Epidermal melanocyte (primary cell): ENCODE measurements at regions not wholly inside any gene's neighbourhood (a gene's known extent, or its start where the extent isn't known, plus 50 kb on each side); places are given as distances from the start of the nearest gene placed in this dataset.
"Not testable (repeated sequence)": the region's sequence is repeated elsewhere in the genome, so short reads cannot be mapped to it uniquely, and the experiment has no call there.

Experiments
- DNase-seq: peaks from one replicate; pipeline ENCODE4 v3.0.0; 2011; ENCODE audit warnings: low spot score; ENCODE audit not compliant: insufficient read length

DNA sequence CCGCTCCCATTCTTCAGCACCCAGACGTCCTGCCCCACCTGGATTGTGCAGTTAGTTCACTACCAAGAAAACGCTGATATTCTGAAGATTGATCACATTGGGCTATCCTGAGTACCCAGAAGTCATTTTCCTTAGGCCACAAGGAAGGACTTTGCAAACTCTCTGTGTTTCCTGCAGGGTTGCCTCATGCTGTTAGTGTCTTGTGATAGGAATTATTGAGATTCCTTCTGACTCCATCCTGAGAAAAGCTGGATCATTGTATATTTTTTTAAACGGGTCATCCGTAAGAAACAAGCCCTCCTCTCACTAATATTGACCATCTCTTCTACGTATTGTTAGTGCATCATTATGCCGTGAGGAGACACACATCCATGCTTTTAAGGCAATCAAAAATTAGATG lies 96.0 kb upstream of the DAPK1 start:
- no peak for DNase-seq

DNA sequence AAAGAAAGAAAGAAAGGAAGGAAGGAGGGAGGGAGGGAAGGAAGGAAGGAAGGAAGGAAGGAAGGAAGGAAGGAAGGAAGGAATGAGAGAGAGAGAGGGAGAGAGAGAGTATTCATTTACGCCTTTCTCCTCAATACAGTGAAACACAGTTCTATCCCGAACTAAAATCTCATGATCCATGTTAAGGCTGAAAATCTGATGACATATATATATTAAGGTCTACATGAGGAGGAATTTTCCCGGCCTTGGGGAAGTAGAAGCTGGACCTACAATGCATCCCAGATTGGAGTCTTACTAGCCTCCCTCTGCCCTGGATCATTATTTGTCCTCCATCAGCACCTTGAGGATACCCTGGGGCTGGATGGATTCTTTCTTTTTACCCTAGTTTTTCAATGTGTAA lies 95.1 kb upstream of the DAPK1 start:
- no peak for DNase-seq

DNA sequence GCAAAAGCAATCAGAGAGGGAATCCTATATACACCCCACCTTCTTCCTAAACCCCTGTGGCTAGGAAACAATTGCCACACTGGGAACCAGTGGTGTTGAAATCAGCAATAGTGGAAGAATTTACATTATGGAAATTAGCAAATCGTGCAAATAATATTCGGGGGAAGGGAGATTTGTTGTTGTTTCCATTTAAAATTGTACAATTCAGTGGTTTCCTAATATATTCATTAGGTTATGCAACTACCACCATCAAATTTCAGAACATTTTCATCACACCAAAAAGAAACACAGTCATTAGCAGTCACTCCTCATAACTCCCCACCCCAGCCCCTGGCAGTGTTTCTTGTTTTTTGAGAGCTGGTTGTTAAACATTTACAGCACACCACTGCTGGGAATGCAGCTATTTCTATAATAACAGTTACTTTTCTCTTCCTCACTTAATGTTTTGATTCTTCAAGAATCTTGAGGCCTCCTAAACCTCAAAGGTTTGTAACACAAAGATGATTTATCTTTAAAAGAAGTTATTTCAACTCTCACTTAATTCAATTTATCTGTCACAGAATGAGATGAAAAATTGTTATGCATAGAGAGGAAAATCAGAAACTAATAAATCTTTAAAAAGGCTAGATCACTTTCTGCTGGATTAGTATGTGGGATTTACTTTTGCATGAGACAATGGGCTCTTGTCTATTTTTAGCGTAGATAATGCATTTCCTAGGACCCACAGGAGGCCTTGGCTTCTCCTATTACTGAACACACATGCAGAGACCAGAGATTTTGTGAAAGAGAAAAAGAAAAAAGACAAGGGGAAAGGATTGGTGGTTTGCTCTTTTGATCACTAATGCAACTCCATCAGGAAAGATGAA lies 91.8 kb upstream of the DAPK1 start:
- DNase-seq = no peak

DNA sequence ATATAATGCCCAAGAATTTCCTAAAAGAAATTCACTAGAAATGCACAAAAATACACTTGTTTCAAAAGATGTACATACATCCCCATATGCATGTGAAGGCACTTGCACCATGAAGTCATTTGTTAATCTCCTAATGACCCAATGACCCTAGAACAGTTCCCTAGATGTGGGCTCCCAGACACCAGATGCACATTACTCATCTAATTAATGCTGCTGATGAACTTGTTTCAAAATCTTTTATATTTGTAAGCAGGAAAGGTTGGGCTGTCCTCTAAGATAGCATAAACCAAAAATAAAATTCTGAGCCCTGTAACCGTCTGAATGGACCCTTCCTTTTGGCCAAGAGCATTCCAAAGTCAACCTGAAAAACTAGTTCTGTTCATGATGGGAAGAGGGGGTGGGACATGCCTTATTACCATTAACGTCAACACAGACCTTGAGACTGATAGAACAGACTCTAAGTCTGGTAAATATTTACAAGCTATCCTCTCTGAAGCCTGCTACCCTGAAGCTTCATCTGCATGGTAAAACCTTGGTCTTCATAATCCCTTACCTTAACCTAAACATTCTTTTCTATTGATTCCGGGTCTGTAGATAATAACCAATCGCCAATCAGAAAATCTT lies 91.0 kb upstream of the DAPK1 start:
- no peak for DNase-seq

DNA sequence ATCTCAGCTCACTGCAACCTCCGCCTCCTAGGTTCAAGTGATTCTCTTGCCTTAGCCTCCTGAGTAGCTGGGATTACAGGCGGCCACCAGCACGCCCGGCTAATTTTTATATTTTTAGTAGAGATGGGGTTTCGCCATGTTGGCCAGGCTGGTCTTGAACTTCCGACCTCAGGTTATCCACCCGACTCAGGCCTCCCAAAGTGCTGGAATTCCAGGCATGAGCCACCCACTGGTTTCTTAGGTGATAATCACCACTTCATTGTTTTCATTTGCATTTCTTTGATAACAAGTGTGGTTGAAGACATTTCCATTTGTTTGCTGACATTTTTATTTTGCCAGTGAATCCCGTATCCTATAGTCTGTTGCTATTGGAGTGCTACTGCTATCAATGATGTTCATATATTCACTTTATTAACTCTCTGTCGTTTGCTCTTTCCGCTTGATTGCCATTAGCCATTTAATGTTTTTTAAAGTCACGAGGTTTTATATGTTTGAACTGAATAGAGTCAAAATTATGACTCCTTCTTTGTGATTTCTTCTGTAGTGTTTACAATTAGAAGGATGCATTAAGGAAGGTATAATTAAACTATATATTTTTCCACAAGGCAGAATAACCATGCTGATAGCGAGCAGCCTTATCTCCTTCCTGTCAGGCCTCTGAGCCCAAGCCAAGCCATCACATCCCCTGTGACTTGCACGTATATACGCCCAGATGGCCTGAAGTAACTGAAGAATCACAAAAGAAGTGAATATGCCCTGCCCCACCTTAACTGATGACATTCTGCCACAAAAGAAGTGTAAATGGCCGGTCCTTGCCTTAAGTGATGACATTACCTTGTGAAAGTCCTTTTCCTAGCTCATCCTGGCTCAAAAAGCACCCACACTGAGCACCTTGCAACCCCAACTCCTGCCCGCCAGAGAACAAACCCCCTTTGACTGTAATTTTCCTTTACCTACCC lies 87.3 kb upstream of the DAPK1 start:
- not testable (repeated sequence) for DNase-seq

DNA sequence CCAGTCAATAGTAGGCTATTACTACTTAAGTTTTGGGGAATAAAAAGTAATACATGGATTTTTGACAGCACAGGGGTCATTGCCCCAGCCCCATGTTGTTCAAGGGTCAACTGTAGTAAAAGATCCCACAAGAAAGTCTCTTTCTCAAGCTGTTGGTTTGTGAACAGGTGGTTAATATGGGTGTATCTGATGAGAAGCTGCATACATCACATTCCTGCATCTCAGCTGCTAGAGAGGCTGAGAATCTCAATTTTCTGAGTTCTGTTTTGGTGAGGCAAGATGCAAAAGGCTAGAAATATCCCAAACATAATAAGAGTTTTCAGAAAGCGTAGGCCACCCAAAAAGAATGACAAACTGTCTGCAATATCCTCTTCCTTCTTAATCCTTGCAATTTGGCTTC lies 76.8 kb upstream of the DAPK1 start:
- no peak for DNase-seq

DNA sequence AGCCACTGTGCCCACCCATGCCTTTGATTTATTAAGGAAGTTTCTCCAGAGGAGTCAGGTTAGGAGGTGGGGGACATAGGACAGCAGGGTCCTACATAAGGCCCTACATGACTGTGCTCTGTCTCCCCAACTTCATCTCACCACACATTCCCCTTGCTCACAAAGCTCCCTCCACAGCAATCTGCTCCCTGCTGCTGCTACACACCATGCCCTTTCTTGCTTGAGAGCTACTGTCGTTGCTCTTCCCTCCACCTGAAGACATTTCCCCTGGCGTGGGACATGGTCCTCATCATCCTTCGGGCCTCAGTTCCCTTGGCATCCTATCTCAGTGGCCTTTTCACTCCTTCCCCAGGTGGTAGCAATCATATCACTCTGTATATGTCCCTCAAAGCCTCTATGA lies 75.9 kb upstream of the DAPK1 start:
- DNase-seq = no peak

DNA sequence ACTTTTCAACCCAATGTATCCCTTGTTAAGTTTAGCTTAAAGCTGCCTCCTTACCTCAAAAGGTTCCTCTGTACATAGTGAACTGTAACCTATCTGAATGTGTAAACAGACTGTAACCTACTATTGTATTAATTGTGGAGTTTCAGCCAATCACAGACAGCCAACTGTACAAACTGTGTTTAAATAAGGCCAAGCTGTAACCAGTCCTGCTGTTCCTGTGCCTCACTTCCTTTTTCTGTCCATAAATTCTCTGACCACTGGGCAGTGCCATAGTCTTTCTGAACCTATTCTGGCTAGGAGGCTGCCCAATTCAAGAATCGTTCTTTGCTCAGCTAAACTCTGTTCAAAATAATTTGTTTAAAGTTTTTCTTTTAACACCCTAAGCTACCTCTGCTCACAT lies 74.7 kb upstream of the DAPK1 start:
- no peak for DNase-seq

DNA sequence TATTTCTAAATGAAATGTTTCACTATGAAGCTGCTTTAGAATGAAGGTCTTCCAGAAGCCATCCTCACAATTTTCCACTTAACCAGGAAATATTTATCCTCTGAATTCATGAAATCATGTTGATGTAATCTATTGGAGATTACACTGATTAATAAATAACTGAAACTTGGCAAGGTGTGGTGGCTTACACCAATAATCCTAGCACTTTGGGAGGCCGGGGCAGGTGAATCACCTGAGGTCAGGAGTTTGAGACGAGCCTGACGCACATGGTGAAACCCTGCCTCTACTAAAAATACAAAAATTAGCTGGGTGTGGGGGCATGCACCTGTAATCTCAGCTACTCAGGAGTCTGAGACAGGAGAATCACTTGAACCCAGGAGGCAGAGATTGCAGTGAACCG lies 73.8 kb upstream of the DAPK1 start:
- DNase-seq = not testable (repeated sequence)

DNA sequence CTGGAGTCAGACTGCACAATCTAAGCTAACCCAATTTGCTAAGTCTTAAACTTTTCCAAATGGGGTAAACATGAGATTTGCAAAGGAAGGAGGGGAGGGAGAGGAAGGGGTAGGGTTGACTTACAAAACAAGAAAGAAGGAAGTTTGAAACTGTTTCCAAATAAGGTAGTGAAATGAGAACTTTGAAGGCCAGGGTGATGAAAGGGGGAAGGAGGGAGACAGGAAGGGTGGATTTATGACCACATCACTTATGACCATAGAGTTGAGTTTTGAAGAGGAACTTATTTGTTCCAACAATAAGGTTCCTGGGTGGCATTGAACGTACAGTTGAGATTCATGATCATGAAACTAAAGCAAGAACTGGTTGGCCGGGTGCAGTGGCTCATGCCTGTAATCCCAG lies 72.5 kb upstream of the DAPK1 start:
- no peak for DNase-seq

DNA sequence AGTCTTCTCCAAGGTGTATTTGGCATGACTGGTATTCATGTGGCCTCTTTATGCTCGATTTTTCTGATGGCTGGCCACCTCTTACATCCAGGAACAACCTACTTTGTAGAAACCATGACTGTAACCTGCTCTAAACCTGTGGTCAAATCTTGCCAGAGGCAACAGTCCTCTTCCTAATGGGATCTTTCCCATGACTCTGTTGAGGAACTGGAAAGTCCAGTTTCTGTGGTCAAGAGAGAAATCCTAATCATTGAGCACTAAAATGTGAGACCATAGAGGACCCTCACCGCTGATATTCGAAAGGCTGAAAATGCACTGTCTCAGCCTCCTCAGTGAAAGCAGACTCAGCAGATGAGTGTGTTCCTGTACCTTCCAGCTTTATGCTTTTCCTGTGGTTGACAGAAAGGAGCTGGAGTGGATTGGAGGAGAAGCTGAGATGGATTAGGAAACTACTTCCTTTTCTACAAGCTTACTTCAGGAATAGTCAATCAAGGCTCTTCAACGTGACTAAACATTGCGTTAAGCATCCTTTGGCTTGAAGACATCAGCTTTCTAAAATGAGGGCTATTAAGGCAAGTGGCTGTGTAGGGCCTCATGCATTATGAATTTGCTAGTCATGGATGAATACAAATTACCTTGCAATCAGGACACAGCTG lies 69.7 kb upstream of the DAPK1 start:
- no peak for DNase-seq

DNA sequence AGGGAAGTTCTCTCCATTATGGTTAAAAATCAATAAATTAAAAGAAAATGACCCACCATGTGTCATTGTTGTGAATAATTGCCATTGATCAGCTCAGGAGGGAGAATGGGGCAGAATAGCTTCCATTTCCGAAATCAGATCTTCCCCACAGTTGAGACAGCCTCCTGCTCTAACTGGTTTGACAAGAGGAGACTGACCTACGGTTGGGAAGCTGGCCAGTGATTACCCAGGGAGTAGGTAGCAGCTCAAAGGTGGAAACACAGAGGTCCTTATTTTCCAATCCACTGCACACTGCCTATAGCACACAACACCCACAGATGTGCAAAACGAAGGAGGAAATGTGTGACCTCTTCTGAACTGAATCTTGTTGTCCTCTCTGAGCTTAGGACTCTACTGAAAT lies 69.0 kb upstream of the DAPK1 start:
- no peak for DNase-seq

DNA sequence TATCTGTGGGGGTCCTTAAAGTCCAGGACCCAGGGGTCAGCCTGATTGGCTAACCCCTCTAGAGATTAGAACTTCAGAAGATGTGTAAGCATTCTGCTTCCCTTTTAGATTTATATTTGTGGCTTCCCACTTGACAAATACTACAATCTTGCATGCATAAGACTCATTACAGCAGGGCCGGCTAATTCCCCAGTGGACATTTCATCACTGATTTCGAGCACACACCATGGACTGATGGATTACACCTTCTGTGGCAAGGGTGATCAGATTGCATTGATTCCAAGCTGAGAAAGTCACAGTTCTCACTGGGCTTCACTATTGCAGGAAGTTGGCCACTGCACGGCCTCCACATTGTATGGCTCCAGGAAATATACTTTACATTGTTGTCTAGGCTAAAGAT lies 65.8 kb upstream of the DAPK1 start:
- no peak for DNase-seq

DNA sequence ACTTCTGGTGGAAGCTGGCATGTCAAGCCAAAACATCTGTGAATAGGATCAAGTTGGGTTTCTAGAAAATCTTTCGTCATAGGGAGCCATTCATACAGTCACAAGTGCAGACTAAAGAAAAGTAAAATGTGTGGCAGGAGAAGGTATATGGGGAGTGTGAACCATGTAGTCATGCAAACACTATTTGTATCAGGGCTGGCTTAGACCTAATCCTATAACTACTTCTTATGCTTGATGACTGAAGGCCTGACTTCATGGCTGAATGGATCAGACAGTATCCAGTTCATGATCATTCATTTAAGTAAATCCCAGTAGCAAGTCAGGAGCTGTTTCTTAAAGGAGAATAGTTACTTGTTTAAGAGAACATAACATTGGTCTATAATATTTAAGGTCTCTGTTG lies 63.8 kb upstream of the DAPK1 start:
- no peak for DNase-seq

DNA sequence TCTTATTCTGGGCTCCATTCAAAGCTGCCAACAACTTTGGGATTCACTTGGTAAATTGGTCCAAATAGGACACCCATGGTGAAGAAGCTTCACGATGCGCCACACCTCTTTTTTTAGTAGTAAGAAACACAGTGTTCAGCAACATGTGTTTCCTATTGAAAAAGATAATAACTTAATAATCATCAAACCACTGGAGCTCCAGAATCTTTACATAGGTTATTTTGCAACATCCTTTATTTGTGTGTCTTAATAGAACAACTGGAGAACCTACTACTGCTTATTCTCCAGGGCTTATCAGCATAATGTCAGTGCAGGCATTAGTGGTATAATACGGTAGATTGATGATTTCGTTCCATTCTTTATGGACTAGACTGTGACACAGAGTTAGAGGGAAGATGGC lies 63.3 kb upstream of the DAPK1 start:
- no peak for DNase-seq

DNA sequence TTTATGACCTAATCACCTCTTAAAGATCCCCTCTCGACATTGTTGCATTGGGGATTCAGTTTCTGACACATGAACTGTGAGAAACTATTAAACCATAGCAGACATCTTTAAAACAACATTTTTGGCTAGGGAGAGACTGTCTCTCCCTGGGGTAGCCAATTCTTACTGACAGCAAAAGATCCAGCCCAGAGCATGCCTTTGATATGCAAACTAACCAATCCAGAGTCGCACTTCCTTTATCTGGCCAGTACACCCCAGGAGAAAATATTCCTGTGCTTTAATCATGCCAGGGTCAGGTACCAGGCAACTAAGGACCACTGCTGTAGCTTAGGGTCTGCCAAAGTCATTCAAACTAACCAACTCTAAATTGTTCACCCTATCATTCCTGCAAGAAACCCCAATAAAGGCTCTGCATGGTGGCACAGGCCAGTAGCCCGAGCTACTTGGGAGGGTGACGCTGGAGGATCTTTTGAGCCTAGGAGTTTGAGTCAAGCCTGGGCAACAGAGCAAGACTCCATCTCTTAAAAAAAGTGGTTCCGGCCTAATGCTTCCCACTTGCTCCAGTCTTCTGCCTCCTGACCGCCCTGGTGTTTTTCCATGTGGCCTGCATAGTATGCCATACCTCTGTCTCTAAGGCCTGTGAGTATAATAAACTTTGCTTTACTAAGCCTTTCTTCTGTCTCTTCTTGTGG lies 62.3 kb upstream of the DAPK1 start:
- no peak for DNase-seq

DNA sequence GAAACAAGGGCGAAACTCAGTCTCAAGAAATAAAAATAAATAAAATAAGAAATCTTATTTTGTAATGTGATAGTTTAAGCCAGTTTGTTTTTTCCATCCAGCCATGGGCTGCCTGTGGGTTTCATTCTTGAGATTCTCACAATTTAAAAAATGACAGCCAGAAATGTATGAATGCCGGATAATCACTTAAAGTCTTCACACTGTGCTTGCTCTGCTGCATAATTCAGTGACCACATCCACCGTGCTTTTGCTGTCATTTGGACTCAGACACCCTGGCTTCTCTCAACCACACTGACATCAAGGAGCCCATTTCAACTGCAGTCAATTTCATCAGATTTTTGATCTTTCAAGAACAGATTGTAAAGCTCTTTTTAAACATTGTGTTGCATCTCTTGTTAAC lies 61.0 kb upstream of the DAPK1 start:
- no peak for DNase-seq

DNA sequence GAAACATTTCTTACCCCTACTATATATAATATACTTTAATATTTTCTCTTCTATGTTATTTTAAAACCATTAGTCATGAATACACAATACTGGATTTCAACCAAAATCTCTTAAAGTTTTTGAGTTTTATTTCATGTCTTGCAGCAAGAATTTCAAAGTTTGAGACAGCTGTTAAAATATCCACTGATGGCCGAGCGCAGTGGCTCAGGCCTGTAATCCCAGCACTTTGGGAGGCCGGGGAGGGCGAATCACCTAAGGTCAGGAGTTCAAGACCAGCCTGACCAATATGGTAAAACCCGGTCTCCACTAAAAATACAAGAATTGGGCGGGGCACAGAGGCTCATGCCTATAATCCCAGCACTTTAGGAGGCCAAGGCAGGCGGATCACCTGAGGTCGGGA lies 59.7 kb upstream of the DAPK1 start:
- no peak for DNase-seq

DNA sequence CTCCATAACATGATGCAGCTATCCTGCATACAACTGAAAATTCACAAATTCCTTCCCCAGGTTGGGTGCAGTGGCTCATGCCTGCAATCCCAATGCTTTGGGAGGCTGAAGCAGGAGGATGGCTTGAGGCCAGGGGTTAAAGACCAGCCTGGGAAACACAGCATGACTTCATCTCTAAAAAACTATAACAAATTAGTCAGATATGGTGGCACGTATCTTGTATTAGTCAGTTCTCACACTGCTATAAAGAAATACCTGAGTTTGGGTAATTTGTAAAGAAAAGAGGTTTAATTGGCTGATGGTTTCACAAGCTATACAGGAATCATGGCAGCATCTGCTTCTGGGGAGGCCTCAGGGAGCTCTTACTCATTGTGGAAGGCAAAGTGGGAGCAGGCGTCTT lies 56.4 kb upstream of the DAPK1 start:
- DNase-seq = no peak

DNA sequence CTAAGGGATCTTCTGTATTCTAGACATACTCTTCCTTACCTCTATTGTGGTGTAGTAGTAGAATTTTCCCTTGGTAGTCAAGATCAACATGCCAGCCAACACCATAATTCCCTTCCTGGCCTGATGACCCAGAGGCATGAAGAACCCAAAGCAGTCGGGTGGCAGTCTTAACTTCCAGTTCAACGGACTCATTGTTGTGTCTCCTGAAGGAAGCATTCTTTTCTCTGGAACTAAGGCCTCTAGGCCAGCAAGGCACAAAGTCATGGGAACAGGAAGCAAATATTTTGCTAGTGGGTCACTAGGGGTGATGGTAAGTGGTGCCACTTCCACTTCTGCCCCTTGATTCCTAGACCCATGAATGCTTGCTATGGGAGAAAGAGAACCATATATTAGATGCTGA lies 55.2 kb upstream of the DAPK1 start:
- no peak for DNase-seq

DNA sequence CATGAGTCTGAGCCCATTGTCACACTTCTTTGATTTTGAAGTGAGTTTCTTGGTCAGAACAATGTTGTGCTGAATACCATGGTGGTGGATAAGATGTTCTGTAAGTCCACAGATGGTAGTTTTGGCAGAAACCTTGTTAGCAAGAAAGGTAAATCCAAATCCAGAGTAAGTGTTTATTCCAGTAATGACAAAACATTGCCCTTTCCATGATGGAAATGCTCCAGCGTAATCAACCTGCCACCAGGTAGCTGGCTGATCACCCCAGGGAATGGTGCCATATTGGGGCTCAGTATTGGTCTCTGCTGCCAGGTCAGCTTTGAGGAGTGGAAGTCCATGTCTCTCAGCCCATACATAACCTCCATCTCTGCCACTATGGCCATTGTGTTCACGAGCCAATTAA lies 54.7 kb upstream of the DAPK1 start:
- DNase-seq = no peak
